CD14-positive monocyte (primary cell): ENCODE measurements at regions not wholly inside any gene's neighbourhood (a gene's known extent, or its start where the extent isn't known, plus 50 kb on each side); places are given as distances from the start of the nearest gene placed in this dataset.

Experiments
- DNase-seq, 3 donors: peaks; one replicate each; pipeline ENCODE4 v3.0.0-alpha.2; 2011 to 2022
- H2AFZ ChIP-seq: 2 replicates; pipeline ENCODE4 v1.6.0; 2012; ENCODE audit warnings: mild to moderate bottlenecking, low read depth, low read length, inconsistent platforms; ENCODE audit not compliant: insufficient read depth, poor library complexity, severe bottlenecking
- H3K27ac ChIP-seq, 2 donors: 1 replicate in 1 of 2; 2 replicates in 1 of 2; pipeline ENCODE4 v1.5.1; 2012 to 2013; ENCODE audit warnings: low read length in 2 of 2, control low read depth in 1 of 2, inconsistent platforms in 1 of 2, low read depth in 1 of 2, mild to moderate bottlenecking in 1 of 2
- H3K27me3 ChIP-seq, 2 donors: one replicate each; pipeline versions ENCODE4 v1.6.0 to v1.6.1; 2011 to 2013; ENCODE audit warnings: low read length in 2 of 2; ENCODE audit not compliant: control insufficient read depth in 2 of 2, insufficient read depth in 2 of 2
- H3K36me3 ChIP-seq, 2 donors: replicated peaks in 1 of 2; 1 replicate in 1 of 2; 2 replicates in 1 of 2; pipeline versions ENCODE4 v1.5.1 to v1.6.1; 2012 to 2013; ENCODE audit warnings: low read length in 2 of 2, control low read depth in 1 of 2, inconsistent platforms in 1 of 2, mild to moderate bottlenecking in 1 of 2; ENCODE audit not compliant: insufficient read depth in 2 of 2, control insufficient read depth in 1 of 2
- H3K4me1 ChIP-seq, 2 donors: 1 replicate in 1 of 2; 2 replicates in 1 of 2; pipeline versions ENCODE4 v1.5.1 to v1.6.1; 2012 to 2013; ENCODE audit warnings: low read length in 2 of 2, control low read depth in 1 of 2, inconsistent platforms in 1 of 2, mild to moderate bottlenecking in 1 of 2, moderate library complexity in 1 of 2; ENCODE audit not compliant: insufficient read depth in 2 of 2, control insufficient read depth in 1 of 2
- H3K4me2 ChIP-seq: replicated peaks from 2 replicates; pipeline ENCODE3; 2012; ENCODE audit warnings: low read length, moderate library complexity, mild to moderate bottlenecking; ENCODE audit not compliant: poor library complexity, severe bottlenecking; ENCODE audit errors: extremely low read depth
- H3K4me3 ChIP-seq, 3 experiments: fragments of 200-600 bp in 1 of 3; sonication (generic) in 1 of 3; replicated peaks in 1 of 3; 1 replicate in 2 of 3; 2 replicates in 1 of 3; pipeline ENCODE4 v1.5.1; 2011 to 2013; ENCODE audit warnings: low read length in 3 of 3, mild to moderate bottlenecking in 3 of 3, control low read depth in 2 of 3, low read depth in 2 of 3, inconsistent platforms in 1 of 3, moderate library complexity in 1 of 3
- H3K79me2 ChIP-seq: 2 replicates; pipeline ENCODE4 v1.6.0; 2012; ENCODE audit warnings: mild to moderate bottlenecking, control low read depth, inconsistent platforms, low read length, moderate library complexity; ENCODE audit not compliant: insufficient read depth
- H3K9ac ChIP-seq: 2 replicates; pipeline ENCODE4 v1.6.0; 2017; ENCODE audit warnings: low read length, mild to moderate bottlenecking; ENCODE audit not compliant: insufficient read depth, poor library complexity, severe bottlenecking
- H3K9me3 ChIP-seq, 2 donors: replicated peaks in 1 of 2; 1 replicate in 1 of 2; 2 replicates in 1 of 2; pipeline versions ENCODE4 v1.5.1 to v1.6.1; 2012 to 2013; ENCODE audit warnings: low read length in 2 of 2, control low read depth in 1 of 2; ENCODE audit not compliant: control insufficient read depth in 1 of 2, insufficient read depth in 1 of 2
- H4K20me1 ChIP-seq: 2 replicates; pipeline ENCODE4 v1.6.0; 2012; ENCODE audit warnings: mild to moderate bottlenecking, low read length, control low read depth, moderate library complexity; ENCODE audit not compliant: insufficient read depth
- H3K27ac Mint-ChIP-seq, 7 donors: one replicate each; pipeline ENCODE4 v1.8.0; 2020; ENCODE audit warnings: mild to moderate bottlenecking in 7 of 7, mixed read lengths in 7 of 7, moderate library complexity in 6 of 7, inconsistent platforms in 2 of 7
- H3K27me3 Mint-ChIP-seq, 3 donors: one replicate each; pipeline ENCODE4 v1.8.0; 2021 to 2022; ENCODE audit warnings: low read depth in 3 of 3, mild to moderate bottlenecking in 3 of 3, mixed read lengths in 3 of 3, moderate library complexity in 3 of 3, inconsistent platforms in 1 of 3
- H3K36me3 Mint-ChIP-seq, 2 donors: one replicate each; pipeline ENCODE4 v1.8.0; 2020; ENCODE audit warnings: mixed read lengths in 2 of 2, inconsistent platforms in 1 of 2, mild to moderate bottlenecking in 1 of 2
- H3K4me1 Mint-ChIP-seq: one replicate; pipeline ENCODE4 v1.8.0; 2020; ENCODE audit warnings: mild to moderate bottlenecking, mixed read lengths
- H3K4me3 Mint-ChIP-seq, 2 donors: one replicate each; pipeline ENCODE4 v1.8.0; 2020; ENCODE audit warnings: mild to moderate bottlenecking in 2 of 2, mixed read lengths in 2 of 2, moderate library complexity in 1 of 2
- H3K9me3 Mint-ChIP-seq, 7 donors: one replicate each; pipeline ENCODE4 v1.8.0; 2020 to 2022; ENCODE audit warnings: mixed read lengths in 7 of 7, mild to moderate bottlenecking in 6 of 7, moderate library complexity in 6 of 7, inconsistent platforms in 2 of 7
- CTCF ChIP-seq: fragments of 200-600 bp; IDR thresholded peaks from one replicate; pipeline ENCODE4 v1.8.0; 2022; ENCODE audit warnings: antibody characterized with exemption, mild to moderate bottlenecking
- intact Hi-C, 2 donors: fragments of 100-400 bp; cut with micrococcal nuclease; formaldehyde crosslinking; loops; one replicate each; pipeline versions ENCODE4 v1.15.0 to v1.15.1; 2023

GRCh38 chr1:185495007-185495406 is 178.0 kb upstream of the IVNS1ABP start:
- peak; percentile 21 to 70 (median 44) for DNase-seq
- H3K9me3 Mint-ChIP-seq = no peaks in the 10 kb centered on the region

GRCh38 chr1:185492089-185492825 is 175.2 kb upstream of the IVNS1ABP start:
- H3K4me2 ChIP-seq = no peak overlapping the region
- DNase-seq = no peak
- no peak overlapping the region for H3K4me3 ChIP-seq
- no peak overlapping the region for H3K9ac ChIP-seq
- H3K9me3 ChIP-seq = no peaks in the 10 kb centered on the region
- H3K4me1 ChIP-seq = peaks cover 14 to 16% of the 10 kb centered on the region in 2 donors
- no peak overlapping the region for H3K27ac ChIP-seq
- intact Hi-C loops = no loop called here
- peaks cover 0 to 5% of the 10 kb centered on the region in 2 donors for H3K36me3 Mint-ChIP-seq
- H3K9me3 Mint-ChIP-seq = no peaks in the 10 kb centered on the region
- no peak overlapping the region for H2AFZ ChIP-seq
- H4K20me1 ChIP-seq = no peaks in the 10 kb centered on the region
- no peaks in the 10 kb centered on the region for H3K27me3 ChIP-seq
- no peaks in the 10 kb centered on the region for H3K79me2 ChIP-seq
- H3K36me3 ChIP-seq = no peaks in the 10 kb centered on the region
- H3K4me3 Mint-ChIP-seq = no peak overlapping the region
- peaks cover 17% of the 10 kb centered on the region for H3K4me1 Mint-ChIP-seq
- TF ChIP-seq CTCF = no peak
- no peak overlapping the region for H3K27ac Mint-ChIP-seq
- H3K27me3 Mint-ChIP-seq = peaks cover 0 to 8% (median 4%) of the 10 kb centered on the region in 3 donors

More at GRCh38 chr1:185495007-185495406, 178.0 kb upstream of the IVNS1ABP start:
- H3K4me3 ChIP-seq = no peak overlapping the region
- no peaks in the 10 kb centered on the region for H3K36me3 ChIP-seq
- H4K20me1 ChIP-seq = no peaks in the 10 kb centered on the region
- no peaks in the 10 kb centered on the region for H3K9me3 ChIP-seq
- intact Hi-C loops = no loop called here
- peak overlapping the region; percentile 16 to 75 (median 62) for H3K27ac Mint-ChIP-seq
- H3K79me2 ChIP-seq = no peaks in the 10 kb centered on the region
- TF ChIP-seq CTCF = no peak
- H3K9ac ChIP-seq = no peak overlapping the region
- peak overlapping the region; percentile 21 for H3K4me2 ChIP-seq
- peaks cover 17% of the 10 kb centered on the region for H3K4me1 Mint-ChIP-seq
- no peaks in the 10 kb centered on the region for H3K27me3 ChIP-seq
- H3K27ac ChIP-seq = peak overlapping the region in 1 of 2 donors; percentile 50
- H3K36me3 Mint-ChIP-seq = peaks cover 0 to 5% of the 10 kb centered on the region in 2 donors
- peaks cover 0 to 3% (median 2%) of the 10 kb centered on the region in 3 donors for H3K27me3 Mint-ChIP-seq
- no peak overlapping the region for H2AFZ ChIP-seq
- peaks cover 14 to 16% of the 10 kb centered on the region in 2 donors for H3K4me1 ChIP-seq
- H3K4me3 Mint-ChIP-seq = peak overlapping the region in 1 of 2 donors; percentile 51
